ENCODE measurements at regions not wholly inside any gene's neighbourhood (a gene's known extent, or its start where the extent isn't known, plus 50 kb on each side); places are given as distances from the start of the nearest gene placed in this dataset.

GRCh38 chr6:144762469-144762868, 477.3 kb downstream of the UTRN start:
- TF ChIP-seq, protein P1, sequence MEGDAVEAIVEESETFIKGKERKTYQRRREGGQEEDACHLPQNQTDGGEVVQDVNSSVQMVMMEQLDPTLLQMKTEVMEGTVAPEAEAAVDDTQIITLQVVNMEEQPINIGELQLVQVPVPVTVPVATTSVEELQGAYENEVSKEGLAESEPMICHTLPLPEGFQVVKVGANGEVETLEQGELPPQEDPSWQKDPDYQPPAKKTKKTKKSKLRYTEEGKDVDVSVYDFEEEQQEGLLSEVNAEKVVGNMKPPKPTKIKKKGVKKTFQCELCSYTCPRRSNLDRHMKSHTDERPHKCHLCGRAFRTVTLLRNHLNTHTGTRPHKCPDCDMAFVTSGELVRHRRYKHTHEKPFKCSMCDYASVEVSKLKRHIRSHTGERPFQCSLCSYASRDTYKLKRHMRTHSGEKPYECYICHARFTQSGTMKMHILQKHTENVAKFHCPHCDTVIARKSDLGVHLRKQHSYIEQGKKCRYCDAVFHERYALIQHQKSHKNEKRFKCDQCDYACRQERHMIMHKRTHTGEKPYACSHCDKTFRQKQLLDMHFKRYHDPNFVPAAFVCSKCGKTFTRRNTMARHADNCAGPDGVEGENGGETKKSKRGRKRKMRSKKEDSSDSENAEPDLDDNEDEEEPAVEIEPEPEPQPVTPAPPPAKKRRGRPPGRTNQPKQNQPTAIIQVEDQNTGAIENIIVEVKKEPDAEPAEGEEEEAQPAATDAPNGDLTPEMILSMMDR (IDR thresholded peaks at IDR 0.05): no peak
- TF ChIP-seq POLR2A (IDR thresholded peaks at IDR 0.05): no peak
